ENCODE measurements at regions not wholly inside any gene's neighbourhood (a gene's known extent, or its start where the extent isn't known, plus 50 kb on each side); places are given as distances from the start of the nearest gene placed in this dataset.

DNA sequence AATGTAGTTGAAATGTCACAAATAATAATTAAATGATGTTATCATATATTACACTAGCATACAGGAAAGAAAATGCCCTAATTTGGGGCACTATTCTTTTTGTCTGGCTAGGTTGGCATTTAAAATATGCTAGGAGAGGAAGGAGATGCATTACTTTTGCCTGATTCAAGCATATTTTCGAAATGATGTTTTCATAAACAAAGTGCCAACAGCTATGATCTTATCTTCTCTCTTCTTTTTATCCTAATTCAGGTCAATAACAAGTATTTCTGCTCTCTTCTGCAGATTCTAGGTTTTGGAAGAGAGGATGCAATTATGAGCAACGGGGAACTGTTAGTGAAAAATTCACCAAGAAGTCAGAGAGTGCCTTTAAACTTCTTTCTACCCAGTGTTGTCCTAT is 55.8 kb upstream of the NR2F2 start:
- TF ChIP-seq, protein P1, sequence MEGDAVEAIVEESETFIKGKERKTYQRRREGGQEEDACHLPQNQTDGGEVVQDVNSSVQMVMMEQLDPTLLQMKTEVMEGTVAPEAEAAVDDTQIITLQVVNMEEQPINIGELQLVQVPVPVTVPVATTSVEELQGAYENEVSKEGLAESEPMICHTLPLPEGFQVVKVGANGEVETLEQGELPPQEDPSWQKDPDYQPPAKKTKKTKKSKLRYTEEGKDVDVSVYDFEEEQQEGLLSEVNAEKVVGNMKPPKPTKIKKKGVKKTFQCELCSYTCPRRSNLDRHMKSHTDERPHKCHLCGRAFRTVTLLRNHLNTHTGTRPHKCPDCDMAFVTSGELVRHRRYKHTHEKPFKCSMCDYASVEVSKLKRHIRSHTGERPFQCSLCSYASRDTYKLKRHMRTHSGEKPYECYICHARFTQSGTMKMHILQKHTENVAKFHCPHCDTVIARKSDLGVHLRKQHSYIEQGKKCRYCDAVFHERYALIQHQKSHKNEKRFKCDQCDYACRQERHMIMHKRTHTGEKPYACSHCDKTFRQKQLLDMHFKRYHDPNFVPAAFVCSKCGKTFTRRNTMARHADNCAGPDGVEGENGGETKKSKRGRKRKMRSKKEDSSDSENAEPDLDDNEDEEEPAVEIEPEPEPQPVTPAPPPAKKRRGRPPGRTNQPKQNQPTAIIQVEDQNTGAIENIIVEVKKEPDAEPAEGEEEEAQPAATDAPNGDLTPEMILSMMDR (IDR thresholded peaks at IDR 0.05): no peak
- TF ChIP-seq POLR2A (IDR thresholded peaks at IDR 0.05): no peak

Measured in uterus (tissue), 2 donors.